ENCODE measurements at regions not wholly inside any gene's neighbourhood (a gene's known extent, or its start where the extent isn't known, plus 50 kb on each side); places are given as distances from the start of the nearest gene placed in this dataset.

DNA sequence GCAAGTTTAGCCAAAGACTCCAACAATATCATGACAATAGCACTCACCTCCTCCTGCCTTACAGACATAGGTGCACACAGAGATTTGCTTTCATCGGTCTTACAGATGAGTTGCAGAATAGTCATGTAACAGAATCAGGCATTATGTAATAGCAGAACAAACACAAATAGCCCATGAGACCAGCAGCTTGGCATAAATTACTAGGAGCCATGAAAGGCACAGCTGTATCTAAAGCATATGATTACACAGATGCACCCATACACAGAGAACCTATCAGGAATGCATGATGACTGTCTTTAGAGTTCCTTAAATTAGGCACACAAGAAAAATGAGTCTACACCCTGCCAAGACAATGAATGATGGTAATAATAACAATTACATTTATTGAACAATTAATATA lies 342.0 kb upstream of the XYLT1 start:
- TF ChIP-seq POLR2AphosphoS5 (IDR thresholded peaks at IDR 0.05) (no peak), POLR2A (IDR thresholded peaks at IDR 0.05) (no peak), EP300 (IDR thresholded peaks at IDR 0.05) (no peak)
- TF ChIP-seq, protein P1, sequence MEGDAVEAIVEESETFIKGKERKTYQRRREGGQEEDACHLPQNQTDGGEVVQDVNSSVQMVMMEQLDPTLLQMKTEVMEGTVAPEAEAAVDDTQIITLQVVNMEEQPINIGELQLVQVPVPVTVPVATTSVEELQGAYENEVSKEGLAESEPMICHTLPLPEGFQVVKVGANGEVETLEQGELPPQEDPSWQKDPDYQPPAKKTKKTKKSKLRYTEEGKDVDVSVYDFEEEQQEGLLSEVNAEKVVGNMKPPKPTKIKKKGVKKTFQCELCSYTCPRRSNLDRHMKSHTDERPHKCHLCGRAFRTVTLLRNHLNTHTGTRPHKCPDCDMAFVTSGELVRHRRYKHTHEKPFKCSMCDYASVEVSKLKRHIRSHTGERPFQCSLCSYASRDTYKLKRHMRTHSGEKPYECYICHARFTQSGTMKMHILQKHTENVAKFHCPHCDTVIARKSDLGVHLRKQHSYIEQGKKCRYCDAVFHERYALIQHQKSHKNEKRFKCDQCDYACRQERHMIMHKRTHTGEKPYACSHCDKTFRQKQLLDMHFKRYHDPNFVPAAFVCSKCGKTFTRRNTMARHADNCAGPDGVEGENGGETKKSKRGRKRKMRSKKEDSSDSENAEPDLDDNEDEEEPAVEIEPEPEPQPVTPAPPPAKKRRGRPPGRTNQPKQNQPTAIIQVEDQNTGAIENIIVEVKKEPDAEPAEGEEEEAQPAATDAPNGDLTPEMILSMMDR (IDR thresholded peaks at IDR 0.05): no peak

Measured in gastroesophageal sphincter (tissue), 3 donors.